SK-N-SH treated with all-trans-retinoic acid at 6 μM for 48 hours (cell line): ENCODE measurements at regions not wholly inside any gene's neighbourhood (a gene's known extent, or its start where the extent isn't known, plus 50 kb on each side); places are given as distances from the start of the nearest gene placed in this dataset.
A peak's percentile ranks its signal among the peaks of the same experiment; 100 is the strongest.

Experiments used
- ATAC-seq: fragments of 200-7000 bp; cut with Tn5 transposase; 3 replicates; pipeline ENCODE4 v1.9.1; 2020; ENCODE audit warnings: mild to moderate bottlenecking, moderate library complexity
- ARNTL ChIP-seq: fragments of 450-650 bp; formaldehyde crosslinking; IDR thresholded peaks from 2 replicates; pipeline ENCODE4 v1.5.0; 2020; ENCODE audit warnings: low read depth, mild to moderate bottlenecking, moderate library complexity, borderline replicate concordance
- BACH2 ChIP-seq: fragments of 250-450 bp; sonication (Bioruptor Pico); IDR thresholded peaks from 2 replicates; pipeline ENCODE4 v1.9.0; 2021; ENCODE audit warnings: mild to moderate bottlenecking, borderline replicate concordance
- CREB5 ChIP-seq: fragments of 250-450 bp; sonication (Bioruptor Pico); IDR thresholded peaks from 2 replicates; pipeline ENCODE4 v1.5.1; 2020; ENCODE audit warnings: low read depth, mild to moderate bottlenecking, moderate library complexity
- ESRRG ChIP-seq: fragments of 250-450 bp; sonication (Bioruptor Pico); IDR thresholded peaks from 2 replicates; pipeline ENCODE4 v1.6.1; 2021; ENCODE audit warnings: mild to moderate bottlenecking
- GLIS3 ChIP-seq: fragments of 250-450 bp; sonication (Bioruptor Pico); IDR thresholded peaks from 2 replicates; pipeline ENCODE4 v1.5.0; 2020; ENCODE audit warnings: mild to moderate bottlenecking, moderate library complexity
- ISL1 ChIP-seq: fragments of 250-450 bp; sonication (Bioruptor Pico); IDR thresholded peaks from 2 replicates; pipeline ENCODE4 v2.1.2; 2022; ENCODE audit warnings: mild to moderate bottlenecking, moderate library complexity
- OSR1 ChIP-seq: fragments of 250-450 bp; sonication (Bioruptor Pico); IDR thresholded peaks from 2 replicates; pipeline ENCODE4 v1.8.0; 2022; ENCODE audit warnings: moderate library complexity, mild to moderate bottlenecking, inconsistent platforms
- PATZ1 ChIP-seq: fragments of 250-450 bp; sonication (Bioruptor Pico); IDR thresholded peaks from 2 replicates; pipeline ENCODE4 v1.8.0; 2020; ENCODE audit warnings: mild to moderate bottlenecking, moderate library complexity, borderline replicate concordance
- POU6F1 ChIP-seq: fragments of 250-450 bp; sonication (Bioruptor Pico); IDR thresholded peaks from 2 replicates; pipeline ENCODE4 v1.8.0; 2021; ENCODE audit warnings: low read depth, mild to moderate bottlenecking, moderate library complexity, borderline replicate concordance
- PPARA ChIP-seq: fragments of 250-450 bp; sonication (Bioruptor Pico); IDR thresholded peaks from 2 replicates; pipeline ENCODE4 v1.5.0; 2020; ENCODE audit warnings: mild to moderate bottlenecking, borderline replicate concordance
- RARB ChIP-seq: fragments of 250-450 bp; sonication (Bioruptor Pico); IDR thresholded peaks from 2 replicates; pipeline ENCODE4 v1.8.0; 2021; ENCODE audit warnings: mild to moderate bottlenecking, moderate library complexity
- SNAI2 ChIP-seq: fragments of 250-450 bp; sonication (Bioruptor Pico); IDR thresholded peaks from 2 replicates; pipeline ENCODE4 v1.5.0; 2020; ENCODE audit warnings: mild to moderate bottlenecking, moderate library complexity
- TCF4 ChIP-seq: fragments of 250-450 bp; sonication (Bioruptor Pico); IDR thresholded peaks from 2 replicates; pipeline ENCODE4 v1.8.0; 2021; ENCODE audit warnings: mild to moderate bottlenecking, moderate library complexity, borderline replicate concordance
- TOX ChIP-seq: fragments of 250-450 bp; sonication (Bioruptor Pico); IDR thresholded peaks from 2 replicates; pipeline ENCODE4 v1.8.0; 2021; ENCODE audit warnings: mild to moderate bottlenecking, moderate library complexity, borderline replicate concordance
- TSHZ2 ChIP-seq: fragments of 250-450 bp; sonication (Bioruptor Pico); IDR thresholded peaks from 2 replicates; pipeline ENCODE4 v1.5.0; 2020; ENCODE audit warnings: mild to moderate bottlenecking, moderate library complexity
- ZC3H10 ChIP-seq: fragments of 250-450 bp; sonication (Bioruptor Pico); IDR thresholded peaks from 2 replicates; pipeline ENCODE4 v1.5.1; 2021; ENCODE audit warnings: mild to moderate bottlenecking, moderate library complexity
- ZFP30 ChIP-seq: fragments of 450-650 bp; formaldehyde crosslinking; IDR thresholded peaks from 2 replicates; pipeline ENCODE4 v1.5.0; 2022; ENCODE audit warnings: mild to moderate bottlenecking, moderate library complexity
- ZNF565 ChIP-seq: fragments of 450-650 bp; formaldehyde crosslinking; conservative IDR thresholded peaks from 2 replicates; pipeline ENCODE4 v1.5.0; 2020; ENCODE audit warnings: low read depth, mild to moderate bottlenecking, moderate library complexity
- ZNF70 ChIP-seq: fragments of 450-650 bp; formaldehyde crosslinking; IDR thresholded peaks from 2 replicates; pipeline ENCODE4 v1.5.0; 2020; ENCODE audit warnings: mild to moderate bottlenecking, moderate library complexity
- ZNF8 ChIP-seq: fragments of 450-650 bp; formaldehyde crosslinking; IDR thresholded peaks from 2 replicates; pipeline ENCODE4 v1.5.0; 2020; ENCODE audit warnings: mild to moderate bottlenecking, moderate library complexity

GRCh38 chr12:77368379-77368778, 303.0 kb upstream of the E2F7 start (continued):
- no peak for TF ChIP-seq CREB5 (CRISPR knock-in tag)

- no peak for ATAC-seq
- TF ChIP-seq ZNF70 (CRISPR knock-in tag) (no peak), ISL1 (CRISPR knock-in tag) (no peak), GLIS3 (CRISPR knock-in tag) (no peak), BACH2 (no peak), SNAI2 (CRISPR knock-in tag) (no peak), ARNTL (CRISPR knock-in tag) (no peak), ZNF565 (no peak), POU6F1 (no peak), ZNF8 (no peak), RARB (CRISPR knock-in tag) (no peak), ESRRG (no peak), TOX (CRISPR knock-in tag) (no peak), PATZ1 (CRISPR knock-in tag) (no peak), TSHZ2 (CRISPR knock-in tag) (no peak)
These were observed 301.2 kb upstream of the E2F7 start for GRCh38 chr12:77366616-77367015.

GRCh38 chr12:77364400-77364799, 299.0 kb upstream of the E2F7 start:
- TF ChIP-seq ZNF565 (no peak), GLIS3 (CRISPR knock-in tag) (no peak), TCF4 (no peak), ZFP30 (no peak), ESRRG (no peak), ZNF8 (no peak), RARB (CRISPR knock-in tag) (no peak), CREB5 (CRISPR knock-in tag) (no peak), OSR1 (CRISPR knock-in tag) (no peak), PPARA (no peak), BACH2 (no peak), PATZ1 (CRISPR knock-in tag) (no peak), ZC3H10 (CRISPR knock-in tag) (no peak), SNAI2 (CRISPR knock-in tag) (no peak), ISL1 (CRISPR knock-in tag) (no peak)
- peak; percentile 55; the same call in 2 of the 3 replicates for ATAC-seq
